Body of pancreas (tissue), 4 donors: ENCODE measurements at regions not wholly inside any gene's neighbourhood (a gene's known extent, or its start where the extent isn't known, plus 50 kb on each side); places are given as distances from the start of the nearest gene placed in this dataset.

Experiments
- ATAC-seq: fragments of 150-250 bp; one replicate; pipeline ENCODE4 v1.9.1; 2016
- DNase-seq, 4 donors: peaks; one replicate each; pipeline ENCODE4 v3.0.0-alpha.2; 2019
- H3K27ac ChIP-seq, 4 donors: fragments of 200-600 bp; sonication (generic); 1 replicate in 3 of 4; 2 replicates in 1 of 4; pipeline versions ENCODE4 v1.5.1 to v1.6.1; 2016 to 2019; ENCODE audit warnings: mild to moderate bottlenecking in 1 of 4, mixed read lengths in 1 of 4, moderate library complexity in 1 of 4
- H3K27me3 ChIP-seq, 2 donors: fragments of 200-600 bp; sonication (generic); one replicate each; pipeline ENCODE4 v1.6.0; 2016; ENCODE audit warnings: mild to moderate bottlenecking in 1 of 2
- H3K36me3 ChIP-seq, 2 donors: fragments of 200-600 bp; sonication (generic); replicated peaks in 1 of 2; 2 replicates each; pipeline ENCODE4 v1.5.1; 2016; ENCODE audit warnings: low read depth in 2 of 2; ENCODE audit not compliant: insufficient read depth in 1 of 2
- H3K4me1 ChIP-seq: fragments of 200-600 bp; sonication (generic); one replicate; pipeline ENCODE4 v1.6.0; 2016
- H3K4me3 ChIP-seq, 2 donors: fragments of 200-600 bp; sonication (generic); 1 replicate in 1 of 2; 2 replicates in 1 of 2; pipeline ENCODE4 v1.5.1; 2016 to 2019
- H3K9me3 ChIP-seq, 3 donors: fragments of 200-600 bp; sonication (generic); 1 replicate in 2 of 3; 2 replicates in 1 of 3; pipeline ENCODE4 v1.5.1; 2016
- POLR2A ChIP-seq, 3 donors: fragments of 450-650 bp; IDR thresholded peaks; one replicate each; pipeline ENCODE4 v1.6.1; 2016; ENCODE audit warnings: antibody characterized with exemption in 3 of 3, mild to moderate bottlenecking in 2 of 3
- WGBS, 2 donors: methylation state at CpG; one replicate each; pipeline ENCODE4 v1.1.5; 2017; 5-methylcytosine and 5-hydroxymethylcytosine counted together
- intact Hi-C: fragments of 100-400 bp; cut with DNase I; formaldehyde crosslinking; loops from one replicate; pipeline ENCODE4 v1.15.1; 2023
- TF ChIP-seq, protein P1 (sequence below), 7 experiments: fragments of 450-650 bp in 4 of 7; fragments of 200-600 bp in 3 of 7; sonication (generic) in 3 of 7; IDR thresholded peaks; one replicate each; pipeline ENCODE4 v1.5.1; 2016 to 2019; ENCODE audit warnings: antibody characterized with exemption in 7 of 7

- DNase-seq = no peak
- no peaks in the 10 kb centered on the region for H3K36me3 ChIP-seq
- no peak overlapping the region for H3K4me3 ChIP-seq
- no peaks in the 10 kb centered on the region for H3K27me3 ChIP-seq
- intact Hi-C loops = no loop called here
- no peak for ATAC-seq
- no peak overlapping the region for H3K27ac ChIP-seq
- no peaks in the 10 kb centered on the region for H3K4me1 ChIP-seq
- H3K9me3 ChIP-seq = no peaks in the 10 kb centered on the region
- 53 to 67% methylated on average over 8 of the region's 8 CpGs for WGBS, 2 donors
- no peak for TF ChIP-seq POLR2A (IDR thresholded peaks at IDR 0.05)
- TF ChIP-seq, protein P1, sequence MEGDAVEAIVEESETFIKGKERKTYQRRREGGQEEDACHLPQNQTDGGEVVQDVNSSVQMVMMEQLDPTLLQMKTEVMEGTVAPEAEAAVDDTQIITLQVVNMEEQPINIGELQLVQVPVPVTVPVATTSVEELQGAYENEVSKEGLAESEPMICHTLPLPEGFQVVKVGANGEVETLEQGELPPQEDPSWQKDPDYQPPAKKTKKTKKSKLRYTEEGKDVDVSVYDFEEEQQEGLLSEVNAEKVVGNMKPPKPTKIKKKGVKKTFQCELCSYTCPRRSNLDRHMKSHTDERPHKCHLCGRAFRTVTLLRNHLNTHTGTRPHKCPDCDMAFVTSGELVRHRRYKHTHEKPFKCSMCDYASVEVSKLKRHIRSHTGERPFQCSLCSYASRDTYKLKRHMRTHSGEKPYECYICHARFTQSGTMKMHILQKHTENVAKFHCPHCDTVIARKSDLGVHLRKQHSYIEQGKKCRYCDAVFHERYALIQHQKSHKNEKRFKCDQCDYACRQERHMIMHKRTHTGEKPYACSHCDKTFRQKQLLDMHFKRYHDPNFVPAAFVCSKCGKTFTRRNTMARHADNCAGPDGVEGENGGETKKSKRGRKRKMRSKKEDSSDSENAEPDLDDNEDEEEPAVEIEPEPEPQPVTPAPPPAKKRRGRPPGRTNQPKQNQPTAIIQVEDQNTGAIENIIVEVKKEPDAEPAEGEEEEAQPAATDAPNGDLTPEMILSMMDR (IDR thresholded peaks at IDR 0.05) = no peak
Observed at GRCh38 chr6:44668391-44668930, 281.0 kb downstream of the CDC5L start.

DNA sequence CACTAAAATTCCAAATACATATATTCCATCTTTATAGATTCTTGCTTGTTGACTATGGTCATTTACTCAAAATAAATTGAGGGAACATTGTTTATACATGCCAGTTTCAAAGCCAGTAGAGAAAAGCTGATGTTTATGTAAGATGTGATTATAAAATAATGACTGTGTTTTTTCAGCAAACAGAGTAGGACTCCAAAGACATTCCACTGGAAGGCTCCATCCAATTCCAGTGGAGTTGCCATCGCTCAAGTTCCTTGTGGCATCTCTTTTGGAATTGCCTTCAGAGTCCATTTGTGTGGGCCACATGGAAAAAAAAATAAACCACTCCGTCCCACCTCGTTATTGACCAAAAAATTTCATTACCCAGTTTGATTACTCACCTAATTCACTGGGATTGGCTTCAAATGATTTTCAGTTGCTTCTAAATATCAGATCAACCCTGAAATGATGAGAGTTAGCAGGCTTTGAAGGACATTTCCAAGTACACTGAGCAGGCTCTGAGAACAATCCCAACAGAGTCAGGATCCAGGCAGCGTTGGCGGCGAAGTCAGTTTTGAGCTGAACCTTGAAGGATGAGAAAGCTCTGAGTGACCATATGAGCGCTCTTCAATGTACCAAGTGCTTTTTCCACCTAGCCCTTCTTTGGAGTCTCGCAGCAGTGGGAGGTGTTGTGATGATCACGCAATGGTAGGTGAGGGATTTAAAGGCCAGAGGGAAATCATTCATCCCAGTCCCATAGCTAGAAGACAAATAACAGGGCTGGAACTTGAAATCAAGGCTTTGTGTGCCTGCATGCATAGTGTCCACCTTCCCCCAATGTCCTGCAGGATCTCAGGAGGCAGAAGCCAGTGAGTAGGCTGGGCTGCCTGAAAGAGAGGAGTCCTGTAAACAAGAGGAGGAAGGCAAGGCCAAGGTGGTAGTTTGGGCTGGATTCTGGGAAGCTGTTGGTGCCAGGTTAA, 281.7 kb downstream of the CDC5L start:
- no peaks in the 10 kb centered on the region for H3K36me3 ChIP-seq
- WGBS, 2 donors = 88 to 91% methylated on average over 9 of the region's 9 CpGs
- DNase-seq (no peak), ATAC-seq (no peak)
- H3K27ac ChIP-seq = no peak overlapping the region
- H3K9me3 ChIP-seq = no peaks in the 10 kb centered on the region
- TF ChIP-seq, protein P1 (IDR thresholded peaks at IDR 0.05) = no peak
- no peak for TF ChIP-seq POLR2A (IDR thresholded peaks at IDR 0.05)
- H3K4me1 ChIP-seq = no peaks in the 10 kb centered on the region
- intact Hi-C loops = no loop called here
- no peaks in the 10 kb centered on the region for H3K27me3 ChIP-seq
- H3K4me3 ChIP-seq = no peak overlapping the region

- 85 to 90% methylated on average over 3 of the region's 3 CpGs for WGBS, 2 donors
Observed at GRCh38 chr6:44670146-44670545, 282.6 kb downstream of the CDC5L start.

DNA sequence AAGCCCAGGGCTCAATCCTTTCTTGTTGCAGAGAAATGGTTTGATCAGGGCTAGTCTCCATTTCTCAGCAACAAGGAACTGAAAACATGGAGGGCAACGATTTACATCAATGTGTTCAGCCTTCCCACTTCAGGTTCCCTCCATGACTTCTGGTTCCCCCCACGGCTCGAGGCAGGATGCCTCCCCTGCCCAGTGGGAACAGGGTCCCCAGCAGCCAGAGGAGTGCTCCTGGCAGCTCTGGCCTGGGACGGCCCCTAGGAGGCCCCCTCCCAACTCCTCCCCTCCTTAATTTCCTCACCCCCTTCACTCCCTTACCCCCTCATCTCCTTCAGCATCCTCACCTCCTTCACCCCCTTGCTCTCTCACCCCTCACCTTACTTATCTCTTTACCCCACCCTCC, 283.8 kb downstream of the CDC5L start:
- Histone ChIP-seq H3K27ac (no peak overlapping the region), H3K4me3 (no peak overlapping the region), H3K36me3 (no peaks in the 10 kb centered on the region), H3K4me1 (no peaks in the 10 kb centered on the region), H3K9me3 (no peaks in the 10 kb centered on the region), H3K27me3 (no peaks in the 10 kb centered on the region)
- TF ChIP-seq, protein P1 (IDR thresholded peaks at IDR 0.05) = no peak
- TF ChIP-seq POLR2A (IDR thresholded peaks at IDR 0.05) = no peak
- DNase-seq (no peak), ATAC-seq (no peak)
- 56 to 61% methylated on average over 4 of the region's 4 CpGs for WGBS, 2 donors
- intact Hi-C loops = no loop called here

More at GRCh38 chr6:44670146-44670545, 282.6 kb downstream of the CDC5L start:
- no peak for TF ChIP-seq POLR2A (IDR thresholded peaks at IDR 0.05)
- TF ChIP-seq, protein P1 (IDR thresholded peaks at IDR 0.05) = no peak
- no peaks in the 10 kb centered on the region for H3K27me3 ChIP-seq
- DNase-seq (no peak), ATAC-seq (no peak)
- H3K36me3 ChIP-seq = no peaks in the 10 kb centered on the region
- intact Hi-C loops = no loop called here
- H3K4me3 ChIP-seq = no peak overlapping the region
- H3K4me1 ChIP-seq = no peaks in the 10 kb centered on the region
- H3K27ac ChIP-seq = no peak overlapping the region
- H3K9me3 ChIP-seq = no peaks in the 10 kb centered on the region
